HG02970 (cell line): ENCODE measurements at regions not wholly inside any gene's neighbourhood (a gene's known extent, or its start where the extent isn't known, plus 50 kb on each side); places are given as distances from the start of the nearest gene placed in this dataset.
"Not testable (repeated sequence)": the region's sequence is repeated elsewhere in the genome, so short reads cannot be mapped to it uniquely, and the experiment has no call there.

Experiments
- ATAC-seq: cut with Tn5 transposase; IDR thresholded peaks from one replicate; pipeline ENCODE4 v1.9.1; 2021; ENCODE audit warnings: mild to moderate bottlenecking, moderate library complexity, moderate number of reproducible peaks; ENCODE audit not compliant: unreplicated experiment, low FRiP score

DNA sequence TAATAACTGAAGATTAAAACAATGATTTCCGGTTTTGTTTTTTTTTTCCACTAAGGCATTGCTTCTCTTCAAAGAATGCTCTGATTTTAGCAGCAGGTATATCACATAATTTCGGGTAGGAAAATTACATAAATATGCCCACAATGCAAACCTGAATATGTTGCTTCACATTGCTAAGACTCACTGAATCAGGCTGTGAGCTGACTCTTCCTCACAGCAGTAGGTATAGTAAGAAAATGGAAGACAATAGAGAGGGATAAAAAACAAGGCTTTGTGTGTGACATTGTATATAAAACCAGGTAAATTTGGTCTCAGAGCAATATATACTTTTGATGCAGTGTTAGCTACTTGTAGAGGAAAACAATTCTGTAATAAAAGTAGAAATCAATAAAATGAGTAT is 1355.0 kb downstream of the OLFM4 start:
- ATAC-seq = no peak

- ATAC-seq = no peak
Measured at GRCh38 chr13:54387625-54388024, 1359.0 kb downstream of the OLFM4 start.

- no peak for ATAC-seq
Measured at GRCh38 chr13:54390841-54391240, 1362.2 kb downstream of the OLFM4 start.

GRCh38 chr13:54394085-54394700 is 1365.6 kb downstream of the OLFM4 start:
- no peak for ATAC-seq

DNA sequence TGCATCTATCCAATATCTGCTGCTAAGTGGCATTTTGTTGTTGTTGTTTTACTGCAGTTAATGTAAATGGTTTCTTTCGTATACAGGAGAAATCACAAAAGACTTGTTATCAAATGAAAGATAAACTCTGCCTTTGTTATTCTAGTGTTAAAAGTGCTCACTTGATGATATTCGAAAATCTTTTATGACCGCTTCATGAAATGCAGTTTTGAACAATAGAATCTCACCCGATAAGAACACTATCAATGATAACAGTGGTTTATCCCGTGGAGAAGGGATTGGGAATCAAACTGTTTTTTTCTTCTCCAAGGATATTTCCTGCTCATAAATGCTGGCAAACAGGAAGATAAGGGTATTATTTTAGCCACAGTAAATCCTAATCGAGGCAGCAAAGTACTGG is 1366.3 kb downstream of the OLFM4 start:
- ATAC-seq = no peak

DNA sequence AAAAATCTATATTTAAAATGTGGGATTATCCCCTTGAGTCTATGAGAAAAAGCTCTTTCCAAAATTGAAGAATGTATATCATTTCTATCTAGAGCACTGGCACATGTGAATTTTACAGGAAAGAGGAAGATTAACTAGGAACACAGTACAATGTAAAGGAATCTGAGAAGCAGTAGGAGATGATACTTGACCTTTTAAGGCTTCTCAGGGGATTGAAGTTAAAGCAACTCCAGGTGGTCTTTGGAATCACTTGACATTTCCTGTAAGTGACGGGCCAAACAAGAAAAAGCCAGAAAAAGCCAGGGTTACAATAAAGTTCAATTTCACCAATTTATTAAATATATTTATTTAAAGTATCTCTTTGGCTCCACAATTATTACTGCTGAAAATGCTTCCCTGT is 1373.9 kb downstream of the OLFM4 start:
- ATAC-seq = no peak

DNA sequence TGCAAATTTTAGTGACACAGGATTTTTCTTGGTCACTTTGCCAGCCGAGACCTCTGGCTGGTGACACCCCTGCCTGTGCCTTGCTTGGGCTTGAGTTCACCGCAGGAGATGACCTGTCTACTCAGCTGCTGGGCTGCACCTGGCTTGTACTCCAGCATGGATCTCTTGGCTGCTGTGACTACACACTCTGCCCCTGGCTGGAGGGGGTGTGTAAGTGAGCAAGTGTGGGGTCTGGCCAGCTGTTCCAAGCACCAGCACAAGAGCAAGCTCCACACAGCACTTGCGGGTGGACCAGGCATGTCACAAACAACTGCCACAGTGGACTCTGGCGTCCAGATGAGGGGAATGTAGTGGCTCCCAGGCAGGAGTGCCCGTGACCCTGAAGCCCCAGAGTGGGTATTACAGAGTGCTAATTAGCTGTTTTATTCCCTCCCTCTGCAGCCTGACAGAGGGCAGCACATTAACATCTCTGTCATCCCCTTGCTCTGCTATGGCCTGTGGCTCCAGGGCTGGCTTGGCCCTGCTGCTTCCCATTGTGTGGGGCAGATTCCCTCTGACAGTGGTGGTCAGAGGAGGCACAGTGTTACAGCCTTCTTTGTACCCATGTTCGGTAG is 1387.2 kb downstream of the OLFM4 start:
- no peak for ATAC-seq

- ATAC-seq = not testable (repeated sequence)
Measured at GRCh38 chr13:54422946-54423345, 1394.3 kb downstream of the OLFM4 start.

- no peak for ATAC-seq
Measured at GRCh38 chr13:54424344-54424743, 1395.7 kb downstream of the OLFM4 start.

DNA sequence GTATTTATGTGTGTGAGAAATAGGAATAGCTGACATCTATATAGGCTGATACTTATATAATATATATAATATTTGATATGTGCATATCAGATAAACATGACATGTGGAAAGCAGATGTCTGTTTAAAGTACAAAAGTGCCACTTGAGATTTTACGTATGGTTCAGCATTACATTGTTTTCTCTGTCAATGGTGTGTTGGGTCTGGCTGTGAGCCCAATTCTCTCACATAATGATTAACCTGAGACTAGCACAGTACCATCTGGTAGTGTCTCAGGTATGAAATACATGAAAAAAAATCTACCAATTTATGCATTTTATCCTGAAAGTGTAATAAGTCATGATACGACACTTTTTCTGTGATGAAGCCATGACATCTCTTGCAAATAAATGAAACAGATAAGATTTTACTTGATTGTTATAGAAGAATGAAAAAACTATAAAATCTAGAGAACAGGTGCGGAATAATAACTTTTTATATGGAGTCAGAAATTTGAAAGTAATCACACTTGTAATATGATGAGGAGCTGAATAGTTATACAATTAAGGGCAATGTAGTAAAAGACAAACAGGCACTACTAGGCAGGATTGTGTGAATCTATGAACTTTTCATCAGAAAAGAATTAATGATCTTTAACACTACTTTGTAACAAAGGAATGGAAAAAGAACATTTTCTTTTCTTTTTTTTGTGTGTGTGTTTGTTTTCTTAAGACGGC is 1405.0 kb downstream of the OLFM4 start:
- no peak for ATAC-seq

DNA sequence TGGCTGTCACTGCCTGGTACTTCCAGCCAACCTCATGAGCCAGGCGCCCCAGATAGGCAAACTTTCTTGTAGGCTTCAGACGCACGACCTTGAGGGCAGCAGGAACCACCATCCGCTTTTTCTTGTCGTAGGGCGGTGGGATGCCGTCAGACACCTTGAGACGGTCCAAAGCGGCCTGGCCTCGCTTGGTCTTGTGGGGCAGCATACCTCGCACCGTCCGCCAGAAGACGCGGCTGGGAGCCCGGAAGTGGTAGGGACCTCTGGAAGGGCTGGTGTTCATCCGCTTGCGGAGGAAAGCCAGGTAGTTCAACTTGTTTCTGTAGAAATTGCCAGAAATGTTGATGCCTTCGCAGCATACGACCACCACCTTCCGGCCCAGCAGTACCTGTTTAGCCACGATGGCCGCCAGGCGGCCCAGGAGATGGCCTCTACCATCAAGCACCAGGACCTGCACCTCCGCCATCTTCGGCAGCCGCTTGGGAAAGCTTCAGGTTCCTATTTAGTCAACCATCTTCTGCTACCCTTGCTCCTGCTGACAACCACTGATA is 1412.3 kb downstream of the OLFM4 start:
- ATAC-seq = not testable (repeated sequence)

- no peak for ATAC-seq
Measured at GRCh38 chr13:54445453-54445852, 1416.8 kb downstream of the OLFM4 start.

GRCh38 chr13:54445865-54446264 is 1417.3 kb downstream of the OLFM4 start:
- ATAC-seq = no peak

DNA sequence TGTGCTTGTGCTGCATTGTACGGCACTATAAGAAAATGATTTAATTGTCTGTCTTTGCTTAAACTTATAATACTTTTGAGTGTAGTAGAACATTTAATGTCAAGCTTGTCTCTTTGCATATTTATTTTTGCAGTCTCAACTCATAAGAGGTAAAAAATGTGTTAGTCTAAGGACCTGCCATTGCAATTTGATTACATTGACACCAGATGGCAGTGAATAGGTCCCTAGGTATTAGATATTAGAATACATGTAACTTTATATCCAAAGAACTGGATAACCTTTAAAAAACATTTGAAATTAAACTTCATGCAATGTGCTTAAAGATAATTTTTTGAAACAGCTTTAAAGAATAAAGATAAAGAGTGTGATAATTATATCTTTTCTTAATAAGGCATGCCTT is 1421.3 kb downstream of the OLFM4 start:
- ATAC-seq = no peak

GRCh38 chr13:54484166-54484565 is 1455.6 kb downstream of the OLFM4 start:
- no peak for ATAC-seq

DNA sequence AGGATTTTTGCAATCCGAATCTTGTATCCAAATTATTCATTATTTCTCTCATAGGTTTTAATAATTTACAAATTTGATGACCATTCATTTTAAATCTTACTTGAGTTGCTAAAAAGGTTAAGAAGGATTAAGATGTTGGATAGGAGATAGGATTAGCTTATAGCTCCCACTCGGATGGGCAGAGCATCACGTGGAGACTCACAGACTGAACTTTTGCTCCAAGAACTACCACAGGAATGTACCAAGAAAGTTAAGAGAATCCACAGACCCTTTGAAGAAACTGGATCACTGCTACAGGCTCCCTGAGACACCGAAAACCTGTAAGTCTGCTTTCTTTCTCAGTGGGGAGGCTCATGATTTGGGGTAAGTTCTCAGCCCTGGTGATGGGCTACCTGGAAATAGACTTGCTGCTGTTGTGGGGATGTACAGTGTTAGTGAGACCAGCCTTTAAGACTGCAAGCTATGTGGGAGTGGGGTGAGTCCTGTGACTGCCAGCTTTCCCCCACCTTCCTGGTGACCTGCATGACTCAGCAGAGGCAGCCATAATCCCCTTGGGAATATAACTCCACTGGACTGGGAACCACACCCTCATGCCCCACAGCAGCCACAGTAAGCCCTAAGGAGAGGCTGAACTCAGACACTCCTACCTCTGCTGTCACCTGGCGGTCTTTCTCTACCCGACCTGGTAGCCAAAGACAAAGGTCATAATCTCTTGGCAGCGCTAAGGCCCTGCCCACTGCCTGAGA is 1458.0 kb downstream of the OLFM4 start:
- no peak for ATAC-seq

DNA sequence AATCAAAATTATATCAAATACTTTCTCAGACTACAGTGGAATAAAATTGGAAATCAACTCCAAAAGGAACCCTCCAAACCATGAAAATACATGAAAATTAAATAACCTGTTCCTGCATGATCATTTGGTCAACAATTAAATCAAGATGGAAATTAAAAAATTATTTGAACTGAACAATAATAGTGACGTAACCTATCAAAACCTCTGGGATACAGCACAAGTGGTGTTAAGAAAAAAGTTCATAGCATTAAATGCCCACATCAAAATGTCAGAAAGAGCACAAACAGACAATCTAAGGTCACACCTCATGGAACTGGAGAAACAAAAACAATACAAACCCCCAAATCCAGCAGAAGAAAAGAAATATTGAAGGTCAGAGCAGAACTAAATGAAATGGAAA is 1460.7 kb downstream of the OLFM4 start:
- ATAC-seq = no peak

- ATAC-seq = no peak
Measured at GRCh38 chr13:54492995-54493394, 1464.4 kb downstream of the OLFM4 start.

DNA sequence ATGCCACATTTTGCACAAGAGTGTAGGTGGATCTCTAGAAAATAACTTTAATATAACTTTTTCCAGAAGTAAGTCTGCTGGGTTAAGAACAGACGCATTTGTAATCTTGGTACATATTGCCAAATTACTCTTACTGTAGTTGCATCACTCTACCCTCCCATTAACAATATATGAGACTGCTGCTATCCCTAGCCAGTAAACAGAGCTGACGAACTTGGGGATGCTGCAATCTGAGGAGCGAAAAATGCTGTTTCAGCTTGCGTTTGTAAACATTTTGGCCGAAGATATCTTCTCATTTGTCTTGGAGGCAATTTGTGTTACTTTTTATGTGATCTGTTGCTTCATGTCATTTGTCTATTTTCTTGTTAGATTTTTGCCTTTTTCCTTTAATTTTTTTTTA is 1482.8 kb downstream of the OLFM4 start:
- ATAC-seq = no peak

GRCh38 chr13:54513254-54513653 is 1484.6 kb downstream of the OLFM4 start:
- no peak for ATAC-seq

DNA sequence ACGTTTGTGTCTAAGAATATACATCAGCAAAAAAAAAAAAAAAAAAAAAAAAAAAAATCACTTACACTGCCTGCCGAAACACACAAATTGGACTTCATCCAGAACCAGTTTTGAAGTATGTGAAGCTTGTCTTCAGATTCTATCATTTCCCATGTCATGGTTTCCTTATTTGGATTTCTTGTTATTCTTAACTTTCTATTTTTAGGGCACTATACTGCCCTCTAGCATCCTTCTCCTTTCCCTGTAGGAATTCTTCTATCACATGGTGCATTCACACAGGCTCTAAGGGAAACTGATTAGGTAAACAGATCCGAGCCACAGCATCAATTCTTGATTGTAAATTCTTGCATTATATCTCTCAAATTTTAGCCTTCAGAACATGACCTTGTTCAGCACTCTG is 1507.5 kb downstream of the OLFM4 start:
- no peak for ATAC-seq
